Ascending aorta (tissue), 2 donors: ENCODE measurements at regions not wholly inside any gene's neighbourhood (a gene's known extent, or its start where the extent isn't known, plus 50 kb on each side); places are given as distances from the start of the nearest gene placed in this dataset.
"Not testable (repeated sequence)": the region's sequence is repeated elsewhere in the genome, so short reads cannot be mapped to it uniquely, and the experiment has no call there.

Experiments
- DNase-seq, 2 donors: peaks; one replicate each; pipeline ENCODE4 v3.0.0-alpha.2; 2019; ENCODE audit warnings: low spot score in 2 of 2
- H3K27ac ChIP-seq, 2 donors: fragments of 200-600 bp; sonication (generic); one replicate each; pipeline ENCODE4 v1.5.1; 2016 to 2017; ENCODE audit warnings: mild to moderate bottlenecking in 1 of 2
- H3K27me3 ChIP-seq: fragments of 200-600 bp; sonication (generic); one replicate; pipeline ENCODE4 v1.5.1; 2017
- H3K36me3 ChIP-seq, 2 donors: fragments of 200-600 bp; sonication (generic); one replicate each; pipeline ENCODE4 v1.5.1; 2016
- H3K4me1 ChIP-seq, 2 donors: fragments of 200-600 bp; sonication (generic); one replicate each; pipeline ENCODE4 v1.5.1; 2016 to 2017; ENCODE audit warnings: mild to moderate bottlenecking in 1 of 2
- H3K4me3 ChIP-seq, 2 donors: fragments of 200-600 bp; sonication (generic); one replicate each; pipeline ENCODE4 v1.5.1; 2016 to 2017; ENCODE audit warnings: mild to moderate bottlenecking in 1 of 2
- H3K9me3 ChIP-seq, 2 donors: fragments of 200-600 bp; sonication (generic); one replicate each; pipeline ENCODE4 v1.5.1; 2016
- CTCF ChIP-seq, 3 experiments: fragments of 200-600 bp in 2 of 3; fragments of 450-650 bp in 1 of 3; sonication (generic) in 2 of 3; IDR thresholded peaks; one replicate each; pipeline ENCODE4 v1.5.1; 2016 to 2019; ENCODE audit warnings: antibody characterized with exemption in 3 of 3, mild to moderate bottlenecking in 1 of 3, moderate library complexity in 1 of 3
- intact Hi-C: fragments of 100-400 bp; cut with DNase I; formaldehyde crosslinking; loops from one replicate; pipeline ENCODE4 v1.15.1; 2023

- intact Hi-C loops, result no loop called here
- Histone ChIP-seq H3K27ac (no peak overlapping the region), H3K4me1 (no peaks in the 10 kb centered on the region), H3K36me3 (no peaks in the 10 kb centered on the region), H3K4me3 (no peak overlapping the region), H3K27me3 (no peaks in the 10 kb centered on the region), H3K9me3 (no peaks in the 10 kb centered on the region)
- no peak for DNase-seq
- TF ChIP-seq CTCF (IDR thresholded peaks at IDR 0.05), result no peak
Measured at GRCh38 chr5:111628901-111629300, 116.6 kb upstream of the STARD4 start.

GRCh38 chr5:111627862-111628261, 115.5 kb upstream of the STARD4 start:
- no peak for TF ChIP-seq CTCF (IDR thresholded peaks at IDR 0.05)
- intact Hi-C loops, result no loop called here
- no peaks in the 10 kb centered on the region for H3K36me3 ChIP-seq
- no peaks in the 10 kb centered on the region for H3K4me1 ChIP-seq
- no peak overlapping the region for H3K27ac ChIP-seq
- no peaks in the 10 kb centered on the region for H3K9me3 ChIP-seq
- no peak overlapping the region for H3K4me3 ChIP-seq
- no peak for DNase-seq
- H3K27me3 ChIP-seq, result no peaks in the 10 kb centered on the region

GRCh38 chr5:111626473-111627148, 114.3 kb upstream of the STARD4 start:
- intact Hi-C loops, result no loop called here
- no peak overlapping the region for H3K4me3 ChIP-seq
- no peak for DNase-seq
- no peaks in the 10 kb centered on the region for H3K4me1 ChIP-seq
- TF ChIP-seq CTCF (IDR thresholded peaks at IDR 0.05), result no peak
- H3K36me3 ChIP-seq, result no peaks in the 10 kb centered on the region
- H3K27me3 ChIP-seq, result no peaks in the 10 kb centered on the region
- no peak overlapping the region for H3K27ac ChIP-seq
- H3K9me3 ChIP-seq, result no peaks in the 10 kb centered on the region

- H3K36me3 ChIP-seq, result no peaks in the 10 kb centered on the region
- no peak overlapping the region for H3K4me3 ChIP-seq
- no peak for DNase-seq
- H3K4me1 ChIP-seq, result no peaks in the 10 kb centered on the region
- no peaks in the 10 kb centered on the region for H3K27me3 ChIP-seq
- intact Hi-C loops, result no loop called here
- H3K27ac ChIP-seq, result no peak overlapping the region
- no peak for TF ChIP-seq CTCF (IDR thresholded peaks at IDR 0.05)
- H3K9me3 ChIP-seq, result no peaks in the 10 kb centered on the region
Measured at GRCh38 chr5:111618623-111619271, 106.4 kb upstream of the STARD4 start.

GRCh38 chr5:111615054-111615453, 102.7 kb upstream of the STARD4 start:
- Histone ChIP-seq H3K36me3 (no peaks in the 10 kb centered on the region), H3K4me3 (no peak overlapping the region), H3K27ac (no peak overlapping the region), H3K4me1 (no peaks in the 10 kb centered on the region), H3K9me3 (no peaks in the 10 kb centered on the region), H3K27me3 (no peaks in the 10 kb centered on the region)
- TF ChIP-seq CTCF (IDR thresholded peaks at IDR 0.05), result no peak
- DNase-seq, result no peak
- intact Hi-C loops, result no loop called here

- H3K4me1 ChIP-seq, H3K27ac ChIP-seq, intact Hi-C loops, H3K36me3 ChIP-seq, H3K27me3 ChIP-seq, DNase-seq, H3K4me3 ChIP-seq, H3K9me3 ChIP-seq: not testable (repeated sequence)
Measured at GRCh38 chr5:111612013-111612630, 99.8 kb upstream of the STARD4 start.
